ENCODE measurements at regions not wholly inside any gene's neighbourhood (a gene's known extent, or its start where the extent isn't known, plus 50 kb on each side); places are given as distances from the start of the nearest gene placed in this dataset.

DNA sequence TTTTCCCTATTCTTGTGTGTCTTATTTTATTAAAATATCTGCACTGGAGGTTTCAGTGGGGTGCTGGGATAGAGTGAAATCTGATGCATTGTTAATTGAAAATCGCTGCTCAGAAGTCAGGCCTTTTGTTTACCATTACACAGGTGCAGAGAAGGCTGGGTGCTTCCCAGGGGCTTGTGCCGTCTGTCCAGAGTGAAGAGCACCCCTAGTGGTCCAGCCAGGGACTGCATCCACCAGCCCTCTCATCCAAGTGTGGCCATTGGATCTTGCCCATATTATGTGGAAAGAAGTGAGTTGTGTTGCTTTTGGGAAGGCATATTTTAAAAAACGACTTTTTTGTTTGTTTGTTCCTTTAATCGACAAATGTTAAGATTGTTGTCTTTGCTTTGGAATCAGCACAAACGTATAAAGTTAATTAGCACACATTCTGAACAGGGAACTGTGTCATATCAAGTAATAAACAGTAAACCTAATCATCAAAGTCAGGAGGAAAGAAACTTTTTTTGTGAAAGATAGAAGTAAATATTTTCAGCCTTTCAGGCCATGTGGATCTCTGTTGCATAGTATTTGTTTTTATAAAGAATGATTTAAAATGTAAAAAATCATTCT is 315.6 kb downstream of the MTRR start:
- DNase-seq = no peak
- H3K4me3 ChIP-seq (ENCODE audit: insufficient read depth, low read depth, low read length, poor library complexity, severe bottlenecking) = no peak overlapping the region
- no peaks in the 10 kb centered on the region for H3K27me3 ChIP-seq (replicated peaks; ENCODE audit: control insufficient read depth, insufficient read depth, low read length, poor library complexity, severe bottlenecking)
- no peaks in the 10 kb centered on the region for H3K9me3 ChIP-seq (ENCODE audit: control insufficient read depth, low read length)
- H3K36me3 ChIP-seq (ENCODE audit: control insufficient read depth, insufficient read depth, low read length) = no peaks in the 10 kb centered on the region
- H3K4me1 ChIP-seq (ENCODE audit: control insufficient read depth, insufficient read depth, low read length, poor library complexity, severe bottlenecking) = no peaks in the 10 kb centered on the region
- no peak overlapping the region for H3K27ac ChIP-seq (ENCODE audit: insufficient read depth, low read length, poor library complexity, severe bottlenecking)

DNA sequence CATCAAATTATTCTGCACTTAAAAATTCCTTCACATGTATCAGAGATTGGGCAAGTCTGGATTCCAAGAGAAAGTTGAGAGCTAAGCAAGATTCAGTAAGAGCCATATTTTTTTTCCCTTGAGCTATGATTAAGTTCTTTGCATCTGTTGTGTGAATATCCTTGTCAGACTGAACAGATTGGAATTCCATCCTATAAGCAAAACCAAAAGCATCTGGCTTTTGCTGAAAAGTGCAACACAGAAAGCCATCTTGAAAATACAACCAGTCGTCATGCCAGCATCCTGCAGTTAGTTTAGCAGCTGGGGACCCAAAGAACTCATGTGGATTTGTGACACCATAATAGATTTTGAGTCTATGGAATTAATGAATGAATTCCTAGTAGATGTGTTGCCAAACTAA is 316.9 kb downstream of the MTRR start:
- H3K27me3 ChIP-seq (replicated peaks; ENCODE audit: control insufficient read depth, insufficient read depth, low read length, poor library complexity, severe bottlenecking) = no peaks in the 10 kb centered on the region
- DNase-seq = no peak
- no peaks in the 10 kb centered on the region for H3K36me3 ChIP-seq (ENCODE audit: control insufficient read depth, insufficient read depth, low read length)
- no peaks in the 10 kb centered on the region for H3K4me1 ChIP-seq (ENCODE audit: control insufficient read depth, insufficient read depth, low read length, poor library complexity, severe bottlenecking)
- no peak overlapping the region for H3K27ac ChIP-seq (ENCODE audit: insufficient read depth, low read length, poor library complexity, severe bottlenecking)
- no peak overlapping the region for H3K4me3 ChIP-seq (ENCODE audit: insufficient read depth, low read depth, low read length, poor library complexity, severe bottlenecking)
- H3K9me3 ChIP-seq (ENCODE audit: control insufficient read depth, low read length) = no peaks in the 10 kb centered on the region

DNA sequence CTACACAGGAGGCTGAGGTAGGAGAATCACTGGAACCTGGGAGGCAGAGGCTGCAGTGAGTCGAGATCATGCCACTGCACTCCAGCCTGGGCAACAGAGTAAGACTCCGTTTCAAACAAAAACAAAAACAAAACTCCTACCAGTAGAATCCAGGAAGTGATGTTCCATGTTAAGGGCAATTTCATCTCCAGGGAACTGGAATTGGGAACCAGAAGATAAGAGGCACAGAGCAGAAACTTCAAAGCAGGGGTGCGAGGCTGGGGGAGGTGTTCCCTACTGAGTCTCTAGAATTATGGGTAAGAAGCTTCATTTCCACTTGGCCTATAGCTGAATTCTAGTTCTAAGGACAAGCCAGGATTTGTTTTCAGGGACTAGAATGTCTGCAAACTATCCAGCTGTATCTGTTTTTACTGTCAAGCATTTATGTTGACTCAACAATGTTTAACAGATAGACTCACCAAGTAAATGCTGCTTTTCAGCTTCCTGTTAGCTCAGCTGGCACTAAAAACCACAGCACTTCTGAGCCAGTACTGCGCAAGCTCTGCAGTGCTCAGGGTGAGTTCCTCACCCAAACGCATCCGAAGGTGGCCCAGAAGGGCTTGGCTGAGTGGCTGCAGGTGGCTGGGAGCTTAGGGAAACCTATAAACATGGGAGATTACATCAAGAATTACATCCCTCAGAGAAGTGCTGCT is 320.1 kb downstream of the MTRR start:
- no peaks in the 10 kb centered on the region for H3K4me1 ChIP-seq (ENCODE audit: control insufficient read depth, insufficient read depth, low read length, poor library complexity, severe bottlenecking)
- no peak overlapping the region for H3K4me3 ChIP-seq (ENCODE audit: insufficient read depth, low read depth, low read length, poor library complexity, severe bottlenecking)
- no peak overlapping the region for H3K27ac ChIP-seq (ENCODE audit: insufficient read depth, low read length, poor library complexity, severe bottlenecking)
- no peaks in the 10 kb centered on the region for H3K36me3 ChIP-seq (ENCODE audit: control insufficient read depth, insufficient read depth, low read length)
- no peaks in the 10 kb centered on the region for H3K27me3 ChIP-seq (replicated peaks; ENCODE audit: control insufficient read depth, insufficient read depth, low read length, poor library complexity, severe bottlenecking)
- DNase-seq = no peak
- no peaks in the 10 kb centered on the region for H3K9me3 ChIP-seq (ENCODE audit: control insufficient read depth, low read length)

DNA sequence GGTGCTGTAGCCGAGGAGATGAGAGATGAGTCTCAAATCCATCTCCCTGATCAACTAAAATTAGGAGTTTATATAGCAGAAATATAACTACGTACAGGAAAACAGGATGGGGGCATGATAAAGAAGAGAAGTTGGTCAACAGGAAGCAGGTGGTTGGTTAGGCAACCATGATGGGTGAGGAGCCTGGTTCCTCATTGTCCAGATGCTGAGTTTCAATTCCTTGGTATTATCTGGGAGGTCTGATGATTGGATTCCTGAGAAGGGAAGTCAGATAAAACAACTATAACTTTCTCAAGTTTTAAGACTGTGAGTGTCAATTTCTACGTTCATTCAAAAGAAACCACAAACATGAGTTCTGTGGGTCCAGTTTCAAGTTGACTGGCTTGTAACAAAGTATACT is 323.9 kb downstream of the MTRR start:
- Histone ChIP-seq H3K4me3 (ENCODE audit: insufficient read depth, low read depth, low read length, poor library complexity, severe bottlenecking) (no peak overlapping the region), H3K27ac (ENCODE audit: insufficient read depth, low read length, poor library complexity, severe bottlenecking) (no peak overlapping the region), H3K27me3 (replicated peaks; ENCODE audit: control insufficient read depth, insufficient read depth, low read length, poor library complexity, severe bottlenecking) (no peaks in the 10 kb centered on the region), H3K9me3 (ENCODE audit: control insufficient read depth, low read length) (no peaks in the 10 kb centered on the region), H3K36me3 (ENCODE audit: control insufficient read depth, insufficient read depth, low read length) (no peaks in the 10 kb centered on the region), H3K4me1 (ENCODE audit: control insufficient read depth, insufficient read depth, low read length, poor library complexity, severe bottlenecking) (no peaks in the 10 kb centered on the region)
- no peak for DNase-seq

DNA sequence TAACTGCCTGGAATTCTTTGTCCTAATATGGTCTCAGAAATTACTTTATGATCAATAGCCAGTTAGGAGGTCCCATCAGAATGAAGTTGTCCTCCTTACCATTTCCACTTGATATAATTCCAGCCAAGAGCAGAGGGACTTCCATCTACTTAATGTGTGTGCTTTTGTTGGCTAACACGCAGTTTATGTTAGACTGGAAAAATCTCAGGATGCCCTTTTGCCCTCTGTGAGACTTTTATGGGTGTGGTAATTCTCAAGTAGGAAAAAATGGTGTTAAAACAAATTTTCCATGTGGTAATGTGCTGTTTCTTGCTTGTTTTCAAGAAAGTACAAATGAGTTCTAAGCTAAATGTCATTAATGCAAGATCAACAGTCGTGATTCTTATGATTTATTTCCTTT is 327.1 kb downstream of the MTRR start:
- H3K4me1 ChIP-seq (ENCODE audit: control insufficient read depth, insufficient read depth, low read length, poor library complexity, severe bottlenecking) = no peaks in the 10 kb centered on the region
- no peak for DNase-seq
- H3K27ac ChIP-seq (ENCODE audit: insufficient read depth, low read length, poor library complexity, severe bottlenecking) = no peak overlapping the region

DNA sequence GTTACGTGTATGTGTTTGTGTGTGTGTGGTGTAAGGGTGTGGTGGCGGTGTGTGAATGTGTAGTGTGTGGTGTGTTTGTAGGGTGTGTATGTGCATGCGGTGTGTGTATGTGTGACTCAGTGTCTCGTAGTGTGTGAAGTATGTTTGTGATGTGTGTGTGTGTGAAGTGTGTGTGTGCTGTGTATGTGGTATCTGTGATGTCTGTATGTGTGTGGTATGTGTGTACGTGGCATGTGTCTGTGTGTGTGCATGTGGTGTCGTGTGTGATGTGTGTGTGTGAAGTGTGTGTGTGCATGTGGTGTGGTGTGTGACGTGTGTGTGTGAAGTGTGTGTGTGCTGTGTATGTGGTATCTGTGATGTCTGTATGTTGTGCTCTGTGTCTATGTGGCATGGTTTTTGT is 339.4 kb downstream of the MTRR start:
- Histone ChIP-seq H3K36me3 (ENCODE audit: control insufficient read depth, insufficient read depth, low read length) (no peaks in the 10 kb centered on the region), H3K4me1 (ENCODE audit: control insufficient read depth, insufficient read depth, low read length, poor library complexity, severe bottlenecking) (no peaks in the 10 kb centered on the region), H3K4me3 (ENCODE audit: insufficient read depth, low read depth, low read length, poor library complexity, severe bottlenecking) (no peak overlapping the region), H3K9me3 (ENCODE audit: control insufficient read depth, low read length) (no peaks in the 10 kb centered on the region), H3K27me3 (replicated peaks; ENCODE audit: control insufficient read depth, insufficient read depth, low read length, poor library complexity, severe bottlenecking) (no peaks in the 10 kb centered on the region), H3K27ac (ENCODE audit: insufficient read depth, low read length, poor library complexity, severe bottlenecking) (no peak overlapping the region)
- DNase-seq = no peak

More for the DNA sequence above, 327.1 kb downstream of the MTRR start:
- Histone ChIP-seq H3K36me3 (ENCODE audit: control insufficient read depth, insufficient read depth, low read length) (no peaks in the 10 kb centered on the region), H3K4me3 (ENCODE audit: insufficient read depth, low read depth, low read length, poor library complexity, severe bottlenecking) (no peak overlapping the region), H3K27me3 (replicated peaks; ENCODE audit: control insufficient read depth, insufficient read depth, low read length, poor library complexity, severe bottlenecking) (no peaks in the 10 kb centered on the region), H3K9me3 (ENCODE audit: control insufficient read depth, low read length) (no peaks in the 10 kb centered on the region)

DNA sequence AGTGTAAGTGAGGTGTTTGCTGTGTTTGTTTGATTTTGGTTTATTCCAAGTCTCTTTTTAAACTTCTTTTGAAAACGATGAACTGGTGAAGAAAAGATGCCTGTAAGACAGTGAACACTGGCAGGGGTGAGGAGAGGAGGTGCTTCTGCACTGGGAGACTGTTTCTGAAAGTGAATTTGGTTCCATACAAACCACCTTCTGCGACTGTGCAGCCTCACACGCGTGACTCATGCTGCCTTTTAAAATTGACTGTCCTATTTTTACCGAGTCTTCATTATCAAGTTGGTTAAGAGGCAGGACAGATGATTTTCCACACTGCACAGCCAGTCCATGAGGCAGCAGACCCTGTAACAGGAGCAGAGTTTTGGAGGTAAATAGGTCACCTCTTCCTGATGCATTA is 340.6 kb downstream of the MTRR start:
- H3K27me3 ChIP-seq (replicated peaks; ENCODE audit: control insufficient read depth, insufficient read depth, low read length, poor library complexity, severe bottlenecking) = no peaks in the 10 kb centered on the region
- no peaks in the 10 kb centered on the region for H3K9me3 ChIP-seq (ENCODE audit: control insufficient read depth, low read length)
- no peaks in the 10 kb centered on the region for H3K4me1 ChIP-seq (ENCODE audit: control insufficient read depth, insufficient read depth, low read length, poor library complexity, severe bottlenecking)
- no peaks in the 10 kb centered on the region for H3K36me3 ChIP-seq (ENCODE audit: control insufficient read depth, insufficient read depth, low read length)
- H3K27ac ChIP-seq (ENCODE audit: insufficient read depth, low read length, poor library complexity, severe bottlenecking) = no peak overlapping the region
- DNase-seq = no peak
- H3K4me3 ChIP-seq (ENCODE audit: insufficient read depth, low read depth, low read length, poor library complexity, severe bottlenecking) = no peak overlapping the region

DNA sequence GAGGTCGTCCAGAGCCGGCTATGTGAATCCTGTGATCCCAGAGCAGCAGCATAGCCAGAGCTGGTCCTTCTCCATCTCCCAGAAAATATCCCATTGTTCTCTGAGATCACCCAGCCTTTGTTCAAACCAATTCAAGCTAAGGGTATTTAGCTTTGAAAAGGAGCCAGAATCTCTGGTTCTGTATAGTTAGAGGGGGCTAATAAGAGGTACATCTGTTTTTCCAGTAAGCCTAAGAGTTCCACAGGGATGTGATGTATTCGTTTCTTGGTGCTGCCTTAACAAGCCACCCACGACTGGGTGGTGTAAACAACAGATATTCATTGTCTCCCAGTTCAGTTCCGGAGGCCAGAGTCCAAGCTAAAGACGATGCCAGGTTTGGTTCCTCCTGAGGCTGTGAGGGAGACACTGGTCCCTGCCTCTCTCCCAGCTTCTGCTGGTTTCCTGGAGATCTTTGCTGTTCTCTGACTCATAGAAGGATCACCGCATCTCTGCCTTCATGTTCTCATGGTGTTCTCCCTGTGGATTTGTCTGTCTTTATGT is 344.8 kb downstream of the MTRR start:
- Histone ChIP-seq H3K9me3 (ENCODE audit: control insufficient read depth, low read length) (no peaks in the 10 kb centered on the region), H3K4me1 (ENCODE audit: control insufficient read depth, insufficient read depth, low read length, poor library complexity, severe bottlenecking) (no peaks in the 10 kb centered on the region), H3K27ac (ENCODE audit: insufficient read depth, low read length, poor library complexity, severe bottlenecking) (no peak overlapping the region), H3K36me3 (ENCODE audit: control insufficient read depth, insufficient read depth, low read length) (no peaks in the 10 kb centered on the region), H3K27me3 (replicated peaks; ENCODE audit: control insufficient read depth, insufficient read depth, low read length, poor library complexity, severe bottlenecking) (no peaks in the 10 kb centered on the region), H3K4me3 (ENCODE audit: insufficient read depth, low read depth, low read length, poor library complexity, severe bottlenecking) (no peak overlapping the region)
- no peak for DNase-seq

DNA sequence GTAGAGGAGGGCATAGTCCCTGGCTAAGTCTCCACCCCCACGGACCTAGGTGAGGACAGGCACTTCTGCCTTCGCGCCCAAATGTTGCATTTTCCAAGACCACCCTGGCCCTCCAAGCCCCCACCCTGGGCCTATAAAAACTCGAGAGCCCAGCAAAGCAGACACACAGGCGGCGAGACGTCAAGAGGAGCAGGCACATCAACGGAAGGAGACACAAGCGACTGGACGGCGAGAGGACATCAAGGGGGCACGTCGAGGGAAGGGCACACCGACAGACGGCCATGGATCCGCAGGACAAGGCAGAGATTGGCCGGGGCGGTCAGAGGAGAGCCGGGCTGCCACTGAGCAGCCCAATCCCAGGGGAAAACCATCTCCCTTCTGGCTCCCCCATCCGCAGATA is 348.0 kb downstream of the MTRR start:
- Histone ChIP-seq H3K27me3 (replicated peaks; ENCODE audit: control insufficient read depth, insufficient read depth, low read length, poor library complexity, severe bottlenecking) (no peaks in the 10 kb centered on the region), H3K27ac (ENCODE audit: insufficient read depth, low read length, poor library complexity, severe bottlenecking) (no peak overlapping the region), H3K4me3 (ENCODE audit: insufficient read depth, low read depth, low read length, poor library complexity, severe bottlenecking) (no peak overlapping the region), H3K4me1 (ENCODE audit: control insufficient read depth, insufficient read depth, low read length, poor library complexity, severe bottlenecking) (no peaks in the 10 kb centered on the region), H3K36me3 (ENCODE audit: control insufficient read depth, insufficient read depth, low read length) (no peaks in the 10 kb centered on the region), H3K9me3 (ENCODE audit: control insufficient read depth, low read length) (no peaks in the 10 kb centered on the region)
- DNase-seq = no peak

DNA sequence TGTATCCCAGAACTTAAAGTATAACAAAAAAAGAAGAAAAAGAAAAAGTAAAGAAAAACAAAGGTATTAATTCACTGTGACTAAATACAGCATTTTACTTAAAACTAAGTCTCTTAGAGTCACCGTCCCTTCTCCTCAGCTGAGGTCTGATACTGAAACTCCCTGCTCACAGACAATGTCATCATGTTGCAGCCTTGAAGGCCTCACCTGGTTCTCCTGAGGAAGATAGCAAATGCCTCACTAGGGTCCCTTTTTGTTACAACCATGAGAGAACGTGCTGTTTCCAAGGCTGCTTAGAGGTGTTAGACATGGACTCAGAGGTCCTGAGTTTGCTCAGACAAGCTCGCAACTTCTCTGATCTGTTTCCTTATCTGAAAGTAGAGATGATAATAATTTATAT is 357.2 kb downstream of the MTRR start:
- no peak overlapping the region for H3K4me3 ChIP-seq (ENCODE audit: insufficient read depth, low read depth, low read length, poor library complexity, severe bottlenecking)
- H3K27ac ChIP-seq (ENCODE audit: insufficient read depth, low read length, poor library complexity, severe bottlenecking) = no peak overlapping the region
- no peaks in the 10 kb centered on the region for H3K9me3 ChIP-seq (ENCODE audit: control insufficient read depth, low read length)
- H3K36me3 ChIP-seq (ENCODE audit: control insufficient read depth, insufficient read depth, low read length) = no peaks in the 10 kb centered on the region
- no peaks in the 10 kb centered on the region for H3K27me3 ChIP-seq (replicated peaks; ENCODE audit: control insufficient read depth, insufficient read depth, low read length, poor library complexity, severe bottlenecking)
- H3K4me1 ChIP-seq (ENCODE audit: control insufficient read depth, insufficient read depth, low read length, poor library complexity, severe bottlenecking) = no peaks in the 10 kb centered on the region
- no peak for DNase-seq

Data from effector memory CD4-positive, alpha-beta T cell (primary cell).